ENCODE measurements at regions not wholly inside any gene's neighbourhood (a gene's known extent, or its start where the extent isn't known, plus 50 kb on each side); places are given as distances from the start of the nearest gene placed in this dataset.

DNA sequence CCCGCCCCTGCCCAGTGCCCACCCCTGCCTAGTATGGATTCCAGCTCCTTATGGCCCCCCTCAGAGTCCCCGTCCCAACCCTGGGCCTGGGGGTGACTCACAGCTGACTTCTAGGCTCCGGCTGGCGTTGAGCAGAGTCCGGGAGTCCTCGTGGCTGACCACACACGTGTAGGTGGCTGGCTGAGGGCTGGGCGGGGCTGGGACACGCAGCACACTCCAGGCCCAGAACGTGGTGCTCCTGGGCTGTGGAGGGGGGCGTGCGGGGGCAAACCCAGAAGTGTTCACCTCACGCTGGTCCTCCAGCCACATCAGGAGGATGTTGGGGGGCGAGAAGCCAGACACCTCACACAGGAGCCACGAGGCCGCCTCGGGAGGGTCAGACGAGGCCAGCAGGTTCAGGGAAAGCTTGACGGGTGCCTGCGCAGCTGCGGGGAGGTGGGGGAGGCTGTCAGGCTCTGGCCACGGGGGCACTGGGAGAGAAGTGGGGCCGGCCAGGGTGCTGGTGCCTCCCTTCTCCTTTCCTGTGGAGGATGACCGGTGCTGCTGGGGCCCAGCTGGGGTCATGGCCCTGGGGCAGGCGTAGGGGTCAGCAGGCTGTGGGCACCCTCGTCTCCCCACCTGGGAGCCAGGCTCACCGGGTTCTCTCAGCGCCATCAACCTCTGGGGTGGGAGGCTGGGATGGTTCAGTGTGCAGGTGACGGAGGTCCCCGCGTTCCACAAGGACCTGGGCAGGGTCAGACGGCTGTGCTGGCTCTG is 314.1 kb downstream of the TMEM121 start:
- no peak overlapping the region for H3K27ac ChIP-seq (ENCODE audit: low read depth, low read length)
- H3K18ac ChIP-seq (ENCODE audit: low read length): no peak overlapping the region
- no peaks in the 10 kb centered on the region for H3K27me3 ChIP-seq (ENCODE audit: insufficient read depth, low read length)
- no peak overlapping the region for H2BK120ac ChIP-seq (ENCODE audit: insufficient read depth, low read length, poor library complexity)
- H4K91ac ChIP-seq (ENCODE audit: low read depth, low read length): no peak overlapping the region
- no peak overlapping the region for H3K14ac ChIP-seq (ENCODE audit: low read length)
- peak overlapping the region; percentile 46 for H3K4me3 ChIP-seq (ENCODE audit: low read depth, low read length)
- no peak overlapping the region for H3K9ac ChIP-seq (ENCODE audit: low read length)
- H3K79me2 ChIP-seq (ENCODE audit: control insufficient read depth, insufficient read depth, low read length, poor library complexity): no peaks in the 10 kb centered on the region
- peaks cover 85% of the 10 kb centered on the region for H3K9me3 ChIP-seq (ENCODE audit: insufficient read depth, low read depth, low read length)
- no peaks in the 10 kb centered on the region for H3K4me1 ChIP-seq (ENCODE audit: control insufficient read depth in 1 of 2, insufficient read depth in 2 of 2, low read length in 2 of 2)
- no peak for DNase-seq
- H2BK5ac ChIP-seq (ENCODE audit: low read depth, low read length, poor library complexity): no peak overlapping the region
- H3K4ac ChIP-seq (ENCODE audit: low read depth, low read length): no peak overlapping the region
- no peak overlapping the region for H3K4me2 ChIP-seq (ENCODE audit: low read length)
- no peak overlapping the region for H3K23ac ChIP-seq (ENCODE audit: low read length)
- no peaks in the 10 kb centered on the region for H3K79me1 ChIP-seq (ENCODE audit: low read length)
- WGBS (ENCODE audit: extremely low coverage, insufficient coverage, insufficient read length): no CpG with 5 or more reads among the region's 32 CpGs
- no peak overlapping the region for H4K12ac ChIP-seq (ENCODE audit: low read depth, low read length)
- no peak overlapping the region for H2BK12ac ChIP-seq (ENCODE audit: low read length)
- no peak overlapping the region for H2AFZ ChIP-seq (ENCODE audit: insufficient read depth, low read length, poor library complexity)
- no peak overlapping the region for H4K8ac ChIP-seq (ENCODE audit: low read depth, low read length)
- peaks cover 0 to 2% of the 10 kb centered on the region in 2 experiments for H3K36me3 ChIP-seq (ENCODE audit: control insufficient read depth in 1 of 2, insufficient read depth in 2 of 2, low read length in 2 of 2)
- no peak overlapping the region for H2AK5ac ChIP-seq (ENCODE audit: low read length)

DNA sequence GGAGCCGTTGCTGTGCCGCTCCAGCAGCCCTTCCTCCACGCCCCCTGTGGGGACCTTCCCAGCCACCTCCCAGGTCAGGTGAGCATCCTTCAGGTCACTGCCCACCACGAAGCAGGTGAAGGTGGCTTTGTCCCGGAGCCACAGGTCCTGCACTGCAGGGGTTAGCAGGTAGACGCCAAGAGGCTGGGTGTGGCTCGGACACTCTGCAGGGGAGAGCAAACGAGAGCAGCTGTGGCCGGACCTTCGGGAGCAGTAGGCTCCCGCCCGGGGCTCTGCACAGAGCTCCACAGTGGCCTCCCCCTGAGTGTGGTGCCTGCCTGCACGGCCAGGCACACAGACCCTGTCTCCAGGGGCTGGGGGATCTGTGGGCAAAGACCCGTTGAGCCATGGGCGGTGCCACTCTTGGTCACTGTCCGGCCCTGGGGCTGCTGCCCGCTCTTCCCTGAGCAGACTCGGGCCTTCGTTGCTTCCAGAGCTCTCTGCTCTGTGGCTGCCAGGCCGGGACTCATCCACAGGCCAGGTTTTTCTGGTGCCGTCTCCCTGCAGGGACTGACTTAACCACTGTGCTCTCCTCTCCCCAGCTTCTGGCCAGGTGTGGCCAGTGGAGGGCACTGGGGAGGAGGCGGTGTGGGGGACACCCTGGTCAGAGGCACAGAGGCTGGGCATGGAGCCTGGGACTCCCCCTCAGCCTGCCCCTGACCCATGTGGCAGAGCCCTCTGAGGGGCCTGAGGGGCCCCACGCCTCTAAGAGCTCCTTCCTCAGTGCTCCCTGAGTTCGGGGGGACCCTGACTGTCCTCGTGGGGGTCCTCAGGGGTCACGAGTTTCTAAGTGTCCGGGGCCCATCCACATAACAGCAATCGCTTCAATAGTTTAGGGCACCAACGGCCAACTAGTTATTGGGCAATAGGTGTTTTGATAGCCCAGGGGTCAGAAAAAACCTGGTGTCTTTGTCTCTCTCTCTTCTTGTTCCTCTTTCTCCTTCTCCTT is 314.9 kb downstream of the TMEM121 start:
- Histone ChIP-seq H3K9me3 (ENCODE audit: insufficient read depth, low read depth, low read length) (peaks cover 85% of the 10 kb centered on the region), H3K36me3 (ENCODE audit: control insufficient read depth in 1 of 2, insufficient read depth in 2 of 2, low read length in 2 of 2) (peaks cover 0 to under 1% of the 10 kb centered on the region in 2 experiments), H3K79me2 (ENCODE audit: control insufficient read depth, insufficient read depth, low read length, poor library complexity) (no peaks in the 10 kb centered on the region), H4K8ac (ENCODE audit: low read depth, low read length) (no peak overlapping the region), H2AK5ac (ENCODE audit: low read length) (no peak overlapping the region), H2BK5ac (ENCODE audit: low read depth, low read length, poor library complexity) (no peak overlapping the region), H3K4me1 (ENCODE audit: control insufficient read depth in 1 of 2, insufficient read depth in 2 of 2, low read length in 2 of 2) (no peaks in the 10 kb centered on the region), H3K4ac (ENCODE audit: low read depth, low read length) (no peak overlapping the region), H4K91ac (ENCODE audit: low read depth, low read length) (no peak overlapping the region), H3K18ac (ENCODE audit: low read length) (no peak overlapping the region), H3K9ac (ENCODE audit: low read length) (no peak overlapping the region), H3K27me3 (ENCODE audit: insufficient read depth, low read length) (no peaks in the 10 kb centered on the region), H2AFZ (ENCODE audit: insufficient read depth, low read length, poor library complexity) (no peak overlapping the region), H2BK120ac (ENCODE audit: insufficient read depth, low read length, poor library complexity) (no peak overlapping the region), H3K4me3 (ENCODE audit: low read depth, low read length) (peak overlapping the region; percentile 46), H2BK12ac (ENCODE audit: low read length) (no peak overlapping the region), H3K4me2 (ENCODE audit: low read length) (no peak overlapping the region), H3K14ac (ENCODE audit: low read length) (no peak overlapping the region), H4K12ac (ENCODE audit: low read depth, low read length) (no peak overlapping the region), H3K23ac (ENCODE audit: low read length) (no peak overlapping the region), H3K79me1 (ENCODE audit: low read length) (no peaks in the 10 kb centered on the region), H3K27ac (ENCODE audit: low read depth, low read length) (no peak overlapping the region)
- no peak for DNase-seq
- no CpG with 5 or more reads among the region's 29 CpGs for WGBS (ENCODE audit: extremely low coverage, insufficient coverage, insufficient read length)

GRCh38 chr14:105842105-105842504 is 315.7 kb downstream of the TMEM121 start:
- no peak overlapping the region for H3K4ac ChIP-seq (ENCODE audit: low read depth, low read length)
- no peaks in the 10 kb centered on the region for H3K36me3 ChIP-seq (ENCODE audit: control insufficient read depth in 1 of 2, insufficient read depth in 2 of 2, low read length in 2 of 2)
- no peak overlapping the region for H3K27ac ChIP-seq (ENCODE audit: low read depth, low read length)
- H3K18ac ChIP-seq (ENCODE audit: low read length): no peak overlapping the region
- H3K9me3 ChIP-seq (ENCODE audit: insufficient read depth, low read depth, low read length): peaks cover 85% of the 10 kb centered on the region
- no peaks in the 10 kb centered on the region for H3K4me1 ChIP-seq (ENCODE audit: control insufficient read depth in 1 of 2, insufficient read depth in 2 of 2, low read length in 2 of 2)
- H2BK12ac ChIP-seq (ENCODE audit: low read length): no peak overlapping the region
- H3K4me3 ChIP-seq (ENCODE audit: low read depth, low read length): no peak overlapping the region
- H2BK120ac ChIP-seq (ENCODE audit: insufficient read depth, low read length, poor library complexity): no peak overlapping the region
- H3K79me1 ChIP-seq (ENCODE audit: low read length): no peaks in the 10 kb centered on the region
- H3K4me2 ChIP-seq (ENCODE audit: low read length): no peak overlapping the region
- H2BK5ac ChIP-seq (ENCODE audit: low read depth, low read length, poor library complexity): no peak overlapping the region
- H3K23ac ChIP-seq (ENCODE audit: low read length): no peak overlapping the region
- H3K14ac ChIP-seq (ENCODE audit: low read length): no peak overlapping the region
- no peak overlapping the region for H3K9ac ChIP-seq (ENCODE audit: low read length)
- no peaks in the 10 kb centered on the region for H3K79me2 ChIP-seq (ENCODE audit: control insufficient read depth, insufficient read depth, low read length, poor library complexity)
- H4K8ac ChIP-seq (ENCODE audit: low read depth, low read length): no peak overlapping the region
- WGBS (ENCODE audit: extremely low coverage, insufficient coverage, insufficient read length): no CpG with 5 or more reads among the region's 4 CpGs
- no peak overlapping the region for H4K12ac ChIP-seq (ENCODE audit: low read depth, low read length)
- no peak overlapping the region for H4K91ac ChIP-seq (ENCODE audit: low read depth, low read length)
- no peak overlapping the region for H2AK5ac ChIP-seq (ENCODE audit: low read length)
- no peak for DNase-seq
- H2AFZ ChIP-seq (ENCODE audit: insufficient read depth, low read length, poor library complexity): no peak overlapping the region
- H3K27me3 ChIP-seq (ENCODE audit: insufficient read depth, low read length): no peaks in the 10 kb centered on the region

DNA sequence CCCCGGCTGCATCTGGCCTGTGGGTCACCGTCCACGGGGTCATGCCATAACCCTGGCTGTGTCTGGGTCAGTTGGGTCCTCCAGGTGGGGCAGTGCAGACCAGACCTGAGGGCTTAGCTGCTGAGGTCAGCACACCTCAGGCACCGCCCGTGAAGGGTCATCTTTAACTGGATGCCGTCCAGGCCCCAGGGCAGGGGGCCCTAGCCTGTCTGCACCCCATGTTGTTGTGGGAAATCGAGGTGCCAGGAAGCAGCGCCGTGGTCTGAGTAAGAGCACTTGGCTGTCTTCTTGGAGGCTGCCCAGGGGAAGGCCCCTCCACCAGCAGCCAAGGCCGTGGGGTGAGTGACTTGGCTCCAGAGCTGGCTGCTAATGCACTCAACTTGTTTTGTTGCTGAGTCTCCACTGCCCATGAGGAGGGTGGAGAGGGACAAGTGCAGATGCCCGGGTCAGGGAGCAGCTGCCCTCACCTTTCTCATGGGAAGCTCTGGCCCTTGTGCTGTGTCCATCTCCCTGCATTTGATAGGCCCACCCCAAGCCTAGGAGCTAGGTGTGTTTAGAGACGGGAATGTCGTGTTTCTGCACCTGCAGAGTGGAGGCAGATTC is 317.2 kb downstream of the TMEM121 start:
- Histone ChIP-seq H4K91ac (ENCODE audit: low read depth, low read length) (no peak overlapping the region), H3K79me2 (ENCODE audit: control insufficient read depth, insufficient read depth, low read length, poor library complexity) (no peaks in the 10 kb centered on the region), H2BK5ac (ENCODE audit: low read depth, low read length, poor library complexity) (no peak overlapping the region), H3K27ac (ENCODE audit: low read depth, low read length) (no peak overlapping the region), H3K4me2 (ENCODE audit: low read length) (no peak overlapping the region), H2BK120ac (ENCODE audit: insufficient read depth, low read length, poor library complexity) (no peak overlapping the region), H2BK12ac (ENCODE audit: low read length) (no peak overlapping the region), H2AK5ac (ENCODE audit: low read length) (no peak overlapping the region), H3K79me1 (ENCODE audit: low read length) (no peaks in the 10 kb centered on the region), H3K36me3 (ENCODE audit: control insufficient read depth in 1 of 2, insufficient read depth in 2 of 2, low read length in 2 of 2) (no peaks in the 10 kb centered on the region), H4K8ac (ENCODE audit: low read depth, low read length) (no peak overlapping the region), H3K14ac (ENCODE audit: low read length) (no peak overlapping the region), H3K9me3 (ENCODE audit: insufficient read depth, low read depth, low read length) (peaks cover 76% of the 10 kb centered on the region), H3K23ac (ENCODE audit: low read length) (no peak overlapping the region), H3K4ac (ENCODE audit: low read depth, low read length) (no peak overlapping the region), H3K9ac (ENCODE audit: low read length) (peak overlapping the region; percentile 64), H3K4me3 (ENCODE audit: low read depth, low read length) (peak overlapping the region; percentile 45), H4K12ac (ENCODE audit: low read depth, low read length) (no peak overlapping the region), H2AFZ (ENCODE audit: insufficient read depth, low read length, poor library complexity) (no peak overlapping the region), H3K18ac (ENCODE audit: low read length) (no peak overlapping the region), H3K27me3 (ENCODE audit: insufficient read depth, low read length) (no peaks in the 10 kb centered on the region), H3K4me1 (ENCODE audit: control insufficient read depth in 1 of 2, insufficient read depth in 2 of 2, low read length in 2 of 2) (no peaks in the 10 kb centered on the region)
- no CpG with 5 or more reads among the region's 13 CpGs for WGBS (ENCODE audit: extremely low coverage, insufficient coverage, insufficient read length)
- no peak for DNase-seq
